PC-3 (cell line): ENCODE measurements at regions not wholly inside any gene's neighbourhood (a gene's known extent, or its start where the extent isn't known, plus 50 kb on each side); places are given as distances from the start of the nearest gene placed in this dataset.

Experiments
- ATAC-seq: fragments of 200-7000 bp; cut with Tn5 transposase; 2 replicates; pipeline ENCODE4 v1.9.1; 2020; ENCODE audit warnings: mild to moderate bottlenecking, moderate library complexity
- BruUV-seq: library from RNA; stranded (reverse); fragments of 400-500 nt; replicated peaks from 2 replicates; lab custom pipeline; 2021; lab: Mats Ljungman, UMichigan
- CTCF ChIA-PET: fragments of 300-600 bp; sonication (Branson Sonifier 250); formaldehyde crosslinking; loops from one replicate; lab custom pipeline; 2022; ENCODE audit warnings: antibody characterized with exemption; lab: Charles Lee
- POLR2A ChIA-PET: fragments of 300-600 bp; sonication (Branson Sonifier 250); formaldehyde crosslinking; loops from one replicate; lab custom pipeline; 2022; ENCODE audit warnings: antibody characterized with exemption; ENCODE audit not compliant: unreplicated experiment; lab: Charles Lee
- DNase-seq: peaks from one replicate; pipeline ENCODE4 v3.0.0-alpha.2; 2015
- H2AFZ ChIP-seq: fragments of 300-600 bp; sonication (generic); 2 replicates; pipeline ENCODE4 v1.6.0; 2016; ENCODE audit warnings: antibody characterized with exemption, low read length
- H3F3A ChIP-seq: fragments of 300-600 bp; sonication (generic); one replicate; pipeline ENCODE4 v1.6.0; 2017; ENCODE audit warnings: antibody characterized with exemption, low read length, control low read depth, mild to moderate bottlenecking; ENCODE audit not compliant: unreplicated experiment
- H3K27ac ChIP-seq: fragments of 300-600 bp; sonication (generic); 2 replicates; pipeline ENCODE4 v1.5.1; 2016; ENCODE audit warnings: mild to moderate bottlenecking, low read length
- H3K27me3 ChIP-seq: fragments of 300-600 bp; sonication (generic); 2 replicates; pipeline ENCODE4 v1.6.1; 2016; ENCODE audit warnings: low read length, mixed read lengths
- H3K36me3 ChIP-seq: fragments of 300-600 bp; sonication (generic); 2 replicates; pipeline ENCODE4 v1.6.1; 2016; ENCODE audit warnings: low read depth, mixed run types, low read length, mixed read lengths
- H3K4me1 ChIP-seq: fragments of 300-600 bp; sonication (generic); 2 replicates; pipeline ENCODE4 v1.5.1; 2016; ENCODE audit warnings: low read length; ENCODE audit not compliant: insufficient read depth
- H3K4me2 ChIP-seq: fragments of 300-600 bp; sonication (generic); 2 replicates; pipeline ENCODE4 v1.6.0; 2016; ENCODE audit warnings: low read length
- H3K4me3 ChIP-seq: fragments of 300-600 bp; sonication (generic); 2 replicates; pipeline ENCODE4 v1.5.1; 2016; ENCODE audit warnings: mild to moderate bottlenecking, low read length, mixed read lengths
- H3K79me2 ChIP-seq: fragments of 300-600 bp; sonication (generic); 2 replicates; pipeline ENCODE4 v1.6.1; 2017; ENCODE audit warnings: low read length, mixed read lengths
- H3K9ac ChIP-seq: fragments of 300-600 bp; sonication (generic); 2 replicates; pipeline ENCODE4 v1.6.0; 2016; ENCODE audit warnings: mild to moderate bottlenecking, low read length
- H3K9me2 ChIP-seq: fragments of 300-600 bp; sonication (generic); replicated peaks from 2 replicates; pipeline ENCODE4 v1.6.1; 2016; ENCODE audit warnings: mixed run types, low read length, mixed read lengths
- H3K9me3 ChIP-seq: fragments of 300-600 bp; sonication (generic); 2 replicates; pipeline ENCODE4 v1.6.1; 2016; ENCODE audit warnings: low read length, mixed read lengths
- H4K20me1 ChIP-seq: fragments of 300-600 bp; sonication (generic); 2 replicates; pipeline ENCODE4 v1.6.1; 2016; ENCODE audit warnings: low read length, mixed read lengths
- CTCF ChIP-seq: fragments of 300-600 bp; sonication (generic); conservative IDR thresholded peaks from 2 replicates; pipeline ENCODE4 v1.5.1; 2017; ENCODE audit warnings: antibody characterized with exemption, low read depth, mild to moderate bottlenecking, low read length
- EZH2 ChIP-seq: fragments of 300-600 bp; sonication (generic); IDR thresholded peaks from one replicate; pipeline ENCODE4 v1.6.1; 2017; ENCODE audit warnings: antibody characterized with exemption, mild to moderate bottlenecking, low read length; ENCODE audit not compliant: unreplicated experiment
- EZH2phosphoT487 ChIP-seq: fragments of 300-600 bp; sonication (generic); IDR thresholded peaks from 2 replicates; pipeline ENCODE4 v1.6.1; 2018; ENCODE audit warnings: mild to moderate bottlenecking, antibody characterized with exemption, low read length, borderline replicate concordance
- intact Hi-C: fragments of 100-400 bp; cut with micrococcal nuclease; formaldehyde crosslinking; loops from 2 replicates; pipeline ENCODE4 v1.9.0; 2023

- no peak for ATAC-seq
Measured at GRCh38 chr3:168883145-168883544, 780.4 kb downstream of the MECOM start.

GRCh38 chr3:168881804-168882203 lies 781.7 kb downstream of the MECOM start:
- Histone ChIP-seq H2AFZ (peak overlapping the region; percentile 35; the same call in 1 of the 2 replicates), H3K27me3 (no peaks in the 10 kb centered on the region), H3K4me1 (peaks cover 67% of the 10 kb centered on the region), H3F3A (peaks cover 14% of the 10 kb centered on the region), H3K27ac (peak overlapping the region; percentile 4), H3K4me2 (peak overlapping the region; percentile 4), H4K20me1 (no peaks in the 10 kb centered on the region), H3K9me2 (no peaks in the 10 kb centered on the region), H3K9ac (no peak overlapping the region), H3K9me3 (no peaks in the 10 kb centered on the region), H3K36me3 (no peaks in the 10 kb centered on the region), H3K4me3 (no peak overlapping the region), H3K79me2 (no peaks in the 10 kb centered on the region)
- peak; percentile 56 for DNase-seq
- TF ChIP-seq EZH2 (no peak), EZH2phosphoT487 (no peak), CTCF (no peak)
- POLR2A ChIA-PET = interaction anchor here (0.6 kb wide), 1 partner anchor 148 kb away, joined by 3 read pairs; no protein-coding TSS in a partner anchor
- CTCF ChIA-PET = interaction anchor here (0.7 kb wide), 2 partner anchors 13 to 17 kb away, joined by 3 to 4 read pairs; no protein-coding TSS in a partner anchor
- BruUV-seq = no TSS peak
- no peak; the same call in 1 of the 2 replicates for ATAC-seq
- intact Hi-C loops = loop anchor here (5.0 kb wide), 1 partner anchor 265 kb away; no protein-coding TSS in a partner anchor

More at GRCh38 chr3:168883145-168883544, 780.4 kb downstream of the MECOM start:
- intact Hi-C loops = loop anchor here (5.0 kb wide), 1 partner anchor 264 kb away; no protein-coding TSS in a partner anchor
- H3K4me3 ChIP-seq = no peak overlapping the region
- no peak overlapping the region for H2AFZ ChIP-seq
- CTCF ChIA-PET = interaction anchor here (2.8 kb wide), 1 partner anchor 18 kb away, joined by 13 read pairs; no protein-coding TSS in a partner anchor
- no peaks in the 10 kb centered on the region for H3K36me3 ChIP-seq
- no peaks in the 10 kb centered on the region for H3K9me2 ChIP-seq
- no peaks in the 10 kb centered on the region for H4K20me1 ChIP-seq
- peaks cover 12% of the 10 kb centered on the region for H3F3A ChIP-seq
- no peak overlapping the region; the same call in 1 of the 2 replicates for H3K27ac ChIP-seq
- DNase-seq = no peak
- no peak for TF ChIP-seq EZH2phosphoT487
- TF ChIP-seq CTCF = no peak
- TF ChIP-seq EZH2 = no peak
- H3K9ac ChIP-seq = no peak overlapping the region
- H3K4me2 ChIP-seq = no peak overlapping the region
- no peaks in the 10 kb centered on the region for H3K9me3 ChIP-seq
- H3K4me1 ChIP-seq = peaks cover 56% of the 10 kb centered on the region
- no peaks in the 10 kb centered on the region for H3K27me3 ChIP-seq
- POLR2A ChIA-PET = no interaction called here
- BruUV-seq = no TSS peak
- H3K79me2 ChIP-seq = no peaks in the 10 kb centered on the region

- no peaks in the 10 kb centered on the region for H3K36me3 ChIP-seq
- no peak overlapping the region for H2AFZ ChIP-seq
- H3F3A ChIP-seq = peaks cover 6% of the 10 kb centered on the region
- CTCF ChIA-PET = interaction anchor here (0.5 to 1.6 kb wide), 2 partner anchors 14 to 667 kb away, joined by 4 to 9 read pairs; no protein-coding TSS in a partner anchor
- peak; percentile 85 for ATAC-seq
- no peaks in the 10 kb centered on the region for H3K9me3 ChIP-seq
- H3K9ac ChIP-seq = 0 out of 2 replicates have a peak overlapping the region, but pooled peaks have one; percentile 1
- no peaks in the 10 kb centered on the region for H3K27me3 ChIP-seq
- peaks cover 56% of the 10 kb centered on the region for H3K4me1 ChIP-seq
- peak; percentile 66 for DNase-seq
- H3K4me3 ChIP-seq = peak overlapping the region; percentile 8; the same call in 1 of the 2 replicates
- H4K20me1 ChIP-seq = no peaks in the 10 kb centered on the region
- peak overlapping the region; percentile 66 for H3K4me2 ChIP-seq
- no peaks in the 10 kb centered on the region for H3K79me2 ChIP-seq
- no peak for TF ChIP-seq CTCF
- no peak for TF ChIP-seq EZH2
- TF ChIP-seq EZH2phosphoT487 = no peak
- H3K9me2 ChIP-seq = no peaks in the 10 kb centered on the region
- H3K27ac ChIP-seq = peak overlapping the region; percentile 73
- POLR2A ChIA-PET = no interaction called here
- BruUV-seq = no TSS peak
- intact Hi-C loops = loop anchor here (10.0 kb wide), 2 partner anchors 146 to 466 kb away; no protein-coding TSS in a partner anchor
Measured at GRCh38 chr3:168878655-168879054, 782.9 kb upstream of the GOLIM4 start.
